Natural killer cell (primary cell): ENCODE measurements at regions not wholly inside any gene's neighbourhood (a gene's known extent, or its start where the extent isn't known, plus 50 kb on each side); places are given as distances from the start of the nearest gene placed in this dataset.

Experiments
- ATAC-seq, 3 donors: fragments of 150-1000 bp in 2 of 3; fragments of 200-7000 bp in 1 of 3; cut with Tn5 transposase; 1 replicate in 1 of 3; 2 replicates in 2 of 3; pipeline ENCODE4 v1.10.0; 2021; ENCODE audit warnings: mild to moderate bottlenecking in 2 of 3, moderate library complexity in 2 of 3
- DNase-seq, 2 donors: peaks; one replicate each; pipeline versions ENCODE4 v3.0.0 to v3.0.0-alpha.2; 2013 to 2021; ENCODE audit warnings: mixed read lengths in 1 of 2
- H3K27ac ChIP-seq: one replicate; pipeline ENCODE4 v1.5.1; 2013; ENCODE audit warnings: mild to moderate bottlenecking, low read length
- H3K27me3 ChIP-seq: one replicate; pipeline ENCODE4 v1.6.1; 2013; ENCODE audit warnings: low read length; ENCODE audit not compliant: control insufficient read depth, insufficient read depth
- H3K36me3 ChIP-seq: one replicate; pipeline ENCODE4 v1.6.1; 2013; ENCODE audit warnings: low read length; ENCODE audit not compliant: control insufficient read depth, insufficient read depth
- H3K4me1 ChIP-seq: one replicate; pipeline ENCODE4 v1.6.1; 2013; ENCODE audit warnings: low read length; ENCODE audit not compliant: control insufficient read depth, insufficient read depth
- H3K4me3 ChIP-seq: one replicate; pipeline ENCODE4 v1.5.1; 2013; ENCODE audit warnings: low read length
- H3K9me3 ChIP-seq: one replicate; pipeline ENCODE4 v1.6.1; 2013; ENCODE audit warnings: low read length; ENCODE audit not compliant: control insufficient read depth, insufficient read depth
- H3K27ac Mint-ChIP-seq, 2 donors: one replicate each; pipeline ENCODE4 v1.8.0; 2022; ENCODE audit warnings: mild to moderate bottlenecking in 2 of 2, mixed read lengths in 2 of 2, moderate library complexity in 1 of 2
- H3K27me3 Mint-ChIP-seq, 2 donors: one replicate each; pipeline ENCODE4 v1.8.0; 2022; ENCODE audit warnings: low read depth in 2 of 2, mixed read lengths in 2 of 2
- H3K36me3 Mint-ChIP-seq: one replicate; pipeline ENCODE4 v1.8.0; 2022; ENCODE audit warnings: mixed read lengths
- H3K4me1 Mint-ChIP-seq, 2 donors: one replicate each; pipeline ENCODE4 v1.8.0; 2022; ENCODE audit warnings: mixed read lengths in 2 of 2
- H3K4me3 Mint-ChIP-seq: one replicate; pipeline ENCODE4 v1.8.0; 2022; ENCODE audit warnings: mild to moderate bottlenecking, moderate library complexity, mixed read lengths
- H3K9me3 Mint-ChIP-seq, 2 donors: one replicate each; pipeline ENCODE4 v1.8.0; 2022; ENCODE audit warnings: mixed read lengths in 2 of 2
- CTCF ChIP-seq: fragments of 200-600 bp; IDR thresholded peaks from one replicate; pipeline ENCODE4 v1.8.0; 2022; ENCODE audit warnings: antibody characterized with exemption
- WGBS: methylation state at CpG from one replicate; pipeline ENCODE4 v1.1.7; 2013; ENCODE audit warnings: missing lambda C conversion rate; ENCODE audit not compliant: insufficient coverage; 5-methylcytosine and 5-hydroxymethylcytosine counted together
- intact Hi-C: fragments of 100-400 bp; cut with micrococcal nuclease; formaldehyde crosslinking; loops from one replicate; pipeline ENCODE4 v1.14.2; 2022

GRCh38 chr9:86600291-86600690 lies 246.1 kb upstream of the TUT7 start:
- Histone ChIP-seq H3K27ac (no peak overlapping the region), H3K27me3 (peaks cover 2% of the 10 kb centered on the region), H3K4me1 (no peaks in the 10 kb centered on the region), H3K4me3 (no peak overlapping the region), H3K9me3 (no peaks in the 10 kb centered on the region), H3K36me3 (no peaks in the 10 kb centered on the region)
- no peaks in the 10 kb centered on the region for H3K4me1 Mint-ChIP-seq
- TF ChIP-seq CTCF, result no peak
- H3K9me3 Mint-ChIP-seq, result no peaks in the 10 kb centered on the region
- H3K27ac Mint-ChIP-seq, result no peak overlapping the region
- WGBS, result 49% methylated on average over 3 of the region's 3 CpGs
- H3K27me3 Mint-ChIP-seq, result peaks cover 16 to 57% of the 10 kb centered on the region in 2 donors
- DNase-seq (no peak), ATAC-seq (no peak)
- no peak overlapping the region for H3K4me3 Mint-ChIP-seq
- intact Hi-C loops, result no loop called here
- no peaks in the 10 kb centered on the region for H3K36me3 Mint-ChIP-seq

DNA sequence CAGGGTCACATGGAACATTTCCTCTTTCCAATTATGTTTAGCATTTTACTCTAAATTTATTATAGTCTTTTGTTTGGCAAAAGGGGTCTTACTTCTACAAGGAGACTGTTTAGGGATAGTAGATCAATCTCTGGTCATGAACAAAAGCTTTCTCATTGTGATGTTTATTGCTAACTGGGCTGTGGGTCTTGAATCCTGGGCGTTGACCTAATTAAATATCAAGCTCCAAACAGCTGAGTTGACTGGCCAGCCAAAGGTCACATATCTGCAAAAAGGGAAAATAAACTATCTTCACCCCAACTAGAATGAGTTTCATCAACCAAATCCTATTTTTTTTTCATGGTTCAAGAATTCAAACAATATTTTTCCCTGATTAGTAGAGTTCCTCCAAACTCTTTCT lies 245.4 kb upstream of the TUT7 start:
- H3K4me1 ChIP-seq, result no peaks in the 10 kb centered on the region
- no peak overlapping the region for H3K4me3 ChIP-seq
- no peak for TF ChIP-seq CTCF
- Mint-ChIP-seq H3K36me3 (no peaks in the 10 kb centered on the region), H3K4me1 (no peaks in the 10 kb centered on the region), H3K4me3 (no peak overlapping the region), H3K27me3 (peaks cover 16 to 62% of the 10 kb centered on the region in 2 donors), H3K9me3 (no peaks in the 10 kb centered on the region), H3K27ac (no peak overlapping the region)
- H3K27me3 ChIP-seq, result peaks cover 2% of the 10 kb centered on the region
- ATAC-seq, result no peak
- H3K36me3 ChIP-seq, result no peaks in the 10 kb centered on the region
- DNase-seq, result no peak
- H3K9me3 ChIP-seq, result no peaks in the 10 kb centered on the region
- 76% methylated on average over 1 of the region's 1 CpG for WGBS
- H3K27ac ChIP-seq, result no peak overlapping the region
- intact Hi-C loops, result no loop called here

DNA sequence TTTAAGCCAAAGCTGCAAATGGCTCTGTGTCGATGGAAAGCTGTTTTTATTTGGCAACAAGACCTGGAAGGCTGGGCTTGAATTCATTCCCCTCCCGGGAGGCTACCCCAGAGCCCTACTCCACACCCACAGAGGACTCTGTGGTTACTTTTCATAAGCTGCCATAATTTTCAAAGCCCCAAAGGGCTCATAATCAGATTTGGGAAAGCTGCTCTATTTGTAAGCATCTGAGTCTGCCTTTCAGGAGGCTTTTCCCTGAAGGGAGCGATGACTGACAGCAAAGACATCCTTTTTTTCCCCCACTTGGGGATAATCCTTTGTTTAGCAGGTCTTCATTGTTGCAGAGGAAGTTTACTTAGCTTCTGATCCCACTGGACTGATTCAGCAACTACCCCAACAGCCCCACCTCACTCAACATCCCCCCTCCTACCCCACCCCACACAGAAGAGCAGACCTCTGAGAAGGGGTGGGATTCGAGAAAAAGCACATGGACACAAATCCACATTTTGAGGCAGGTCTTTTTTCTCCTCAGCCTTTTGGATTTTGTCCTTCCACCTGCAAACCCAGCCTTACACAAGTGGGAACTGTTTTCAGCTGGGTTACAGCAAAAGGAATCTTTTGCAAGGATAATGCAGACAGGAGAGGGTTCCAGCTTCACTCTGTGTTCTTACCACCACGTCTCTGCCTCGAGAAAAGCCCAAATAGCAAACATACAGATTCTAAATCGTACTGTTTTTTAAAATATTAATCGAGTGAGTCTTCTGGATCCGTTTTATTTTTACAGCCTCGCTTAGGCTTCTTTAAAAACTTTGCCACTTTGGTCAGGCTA lies 244.4 kb upstream of the TUT7 start:
- Histone ChIP-seq H3K4me3 (no peak overlapping the region), H3K27me3 (peaks cover 2% of the 10 kb centered on the region), H3K36me3 (no peaks in the 10 kb centered on the region), H3K27ac (no peak overlapping the region), H3K4me1 (no peaks in the 10 kb centered on the region), H3K9me3 (no peaks in the 10 kb centered on the region)
- Mint-ChIP-seq H3K27ac (no peak overlapping the region), H3K4me3 (no peak overlapping the region), H3K9me3 (no peaks in the 10 kb centered on the region), H3K27me3 (peaks cover 16 to 52% of the 10 kb centered on the region in 2 donors), H3K4me1 (no peaks in the 10 kb centered on the region), H3K36me3 (no peaks in the 10 kb centered on the region)
- ATAC-seq, result no peak
- no peak for DNase-seq
- intact Hi-C loops, result no loop called here
- 72% methylated on average over 10 of the region's 10 CpGs for WGBS
- TF ChIP-seq CTCF, result no peak

DNA sequence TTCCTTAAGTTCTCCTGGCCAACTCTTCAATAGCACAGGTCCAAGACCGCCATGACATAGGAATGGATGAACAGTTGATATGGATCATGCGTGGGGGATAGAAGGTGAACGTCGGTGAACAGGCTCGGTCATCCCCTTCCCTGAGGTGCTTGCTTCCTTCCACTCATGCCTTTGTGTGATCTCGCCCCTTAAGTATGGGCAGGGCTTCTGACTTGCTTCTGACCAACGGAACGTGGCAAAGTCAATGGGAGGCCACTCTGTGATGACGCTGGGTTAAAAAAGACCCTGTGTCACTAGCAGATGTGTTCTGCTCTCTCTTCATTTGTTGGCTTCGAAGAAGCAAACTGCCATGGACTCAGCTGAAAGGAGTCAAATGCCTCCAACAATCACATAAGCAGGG lies 240.5 kb upstream of the TUT7 start:
- H3K4me3 Mint-ChIP-seq, result no peak overlapping the region
- no peak for ATAC-seq
- no peak for DNase-seq
- no peaks in the 10 kb centered on the region for H3K9me3 Mint-ChIP-seq
- H3K4me1 Mint-ChIP-seq, result no peaks in the 10 kb centered on the region
- Histone ChIP-seq H3K9me3 (no peaks in the 10 kb centered on the region), H3K27me3 (no peaks in the 10 kb centered on the region), H3K4me3 (no peak overlapping the region), H3K4me1 (no peaks in the 10 kb centered on the region), H3K27ac (no peak overlapping the region), H3K36me3 (no peaks in the 10 kb centered on the region)
- no peak overlapping the region for H3K27ac Mint-ChIP-seq
- no peaks in the 10 kb centered on the region for H3K36me3 Mint-ChIP-seq
- intact Hi-C loops, result no loop called here
- WGBS, result 92% methylated on average over 10 of the region's 10 CpGs
- H3K27me3 Mint-ChIP-seq, result peaks cover 6 to 28% of the 10 kb centered on the region in 2 donors
- TF ChIP-seq CTCF, result no peak
